Thyroid gland (tissue), 4 donors: ENCODE measurements at regions not wholly inside any gene's neighbourhood (a gene's known extent, or its start where the extent isn't known, plus 50 kb on each side); places are given as distances from the start of the nearest gene placed in this dataset.

Experiments
- DNase-seq, 2 donors: peaks; one replicate each; pipeline ENCODE4 v3.0.0-alpha.2; 2019
- H3K27ac ChIP-seq, 3 donors: fragments of 200-600 bp; sonication (generic); 1 replicate in 2 of 3; 2 replicates in 1 of 3; pipeline ENCODE4 v1.5.1; 2016 to 2019; ENCODE audit warnings: mild to moderate bottlenecking in 1 of 3, moderate library complexity in 1 of 3
- H3K27me3 ChIP-seq: fragments of 200-600 bp; sonication (generic); one replicate; pipeline ENCODE4 v1.5.1; 2019
- H3K36me3 ChIP-seq, 2 donors: fragments of 200-600 bp; sonication (generic); one replicate each; pipeline ENCODE4 v1.5.1; 2016 to 2019
- H3K4me1 ChIP-seq, 2 donors: fragments of 200-600 bp; sonication (generic); one replicate each; pipeline ENCODE4 v1.5.1; 2017 to 2019
- H3K4me3 ChIP-seq, 3 donors: fragments of 200-600 bp; sonication (generic); replicated peaks in 1 of 3; 1 replicate in 2 of 3; 2 replicates in 1 of 3; pipeline ENCODE4 v1.5.1; 2016; ENCODE audit warnings: mild to moderate bottlenecking in 1 of 3
- H3K9me3 ChIP-seq: fragments of 200-600 bp; sonication (generic); one replicate; pipeline ENCODE4 v1.5.1; 2017
- POLR2A ChIP-seq, 2 donors: fragments of 450-650 bp; IDR thresholded peaks; one replicate each; pipeline ENCODE4 v1.6.1; 2017; ENCODE audit warnings: antibody characterized with exemption in 2 of 2, mild to moderate bottlenecking in 2 of 2, moderate library complexity in 1 of 2
- WGBS, 2 donors: methylation state at CpG; one replicate each; pipeline ENCODE4 v1.1.5; 2017; 5-methylcytosine and 5-hydroxymethylcytosine counted together
- intact Hi-C: fragments of 100-400 bp; cut with DNase I; formaldehyde crosslinking; loops from one replicate; pipeline ENCODE4 v1.15.1; 2023
- TF ChIP-seq, protein P1 (sequence below), 6 experiments: fragments of 200-600 bp in 3 of 6; fragments of 450-650 bp in 3 of 6; sonication (generic) in 3 of 6; IDR thresholded peaks; one replicate each; pipeline ENCODE4 v1.5.1; 2016 to 2019; ENCODE audit warnings: antibody characterized with exemption in 6 of 6, mild to moderate bottlenecking in 2 of 6, inconsistent platforms in 1 of 6, moderate library complexity in 1 of 6

GRCh38 chr3:126267169-126267975 is 87.0 kb upstream of the ALDH1L1 start:
- Histone ChIP-seq H3K9me3 (no peaks in the 10 kb centered on the region), H3K27ac (peak overlapping the region; percentile 49 to 80 (median 57)), H3K4me1 (peaks cover 26 to 45% of the 10 kb centered on the region in 2 donors), H3K36me3 (no peaks in the 10 kb centered on the region), H3K4me3 (peak overlapping the region in 1 of 3 donors; percentile 25), H3K27me3 (no peaks in the 10 kb centered on the region)
- no peak for TF ChIP-seq POLR2A (IDR thresholded peaks at IDR 0.05)
- TF ChIP-seq, protein P1, sequence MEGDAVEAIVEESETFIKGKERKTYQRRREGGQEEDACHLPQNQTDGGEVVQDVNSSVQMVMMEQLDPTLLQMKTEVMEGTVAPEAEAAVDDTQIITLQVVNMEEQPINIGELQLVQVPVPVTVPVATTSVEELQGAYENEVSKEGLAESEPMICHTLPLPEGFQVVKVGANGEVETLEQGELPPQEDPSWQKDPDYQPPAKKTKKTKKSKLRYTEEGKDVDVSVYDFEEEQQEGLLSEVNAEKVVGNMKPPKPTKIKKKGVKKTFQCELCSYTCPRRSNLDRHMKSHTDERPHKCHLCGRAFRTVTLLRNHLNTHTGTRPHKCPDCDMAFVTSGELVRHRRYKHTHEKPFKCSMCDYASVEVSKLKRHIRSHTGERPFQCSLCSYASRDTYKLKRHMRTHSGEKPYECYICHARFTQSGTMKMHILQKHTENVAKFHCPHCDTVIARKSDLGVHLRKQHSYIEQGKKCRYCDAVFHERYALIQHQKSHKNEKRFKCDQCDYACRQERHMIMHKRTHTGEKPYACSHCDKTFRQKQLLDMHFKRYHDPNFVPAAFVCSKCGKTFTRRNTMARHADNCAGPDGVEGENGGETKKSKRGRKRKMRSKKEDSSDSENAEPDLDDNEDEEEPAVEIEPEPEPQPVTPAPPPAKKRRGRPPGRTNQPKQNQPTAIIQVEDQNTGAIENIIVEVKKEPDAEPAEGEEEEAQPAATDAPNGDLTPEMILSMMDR (IDR thresholded peaks at IDR 0.05), result peak in 1 of 6 experiments; percentile 4
- intact Hi-C loops, result loop anchor here (5.0 to 10.0 kb wide), 2 partner anchors 90 to 207 kb away; partner anchors contain the start of genes KLF15 and ZXDC
- WGBS, 2 donors, result 3 to 5% methylated on average over 28 to 44 of the region's 62 CpGs
- DNase-seq, result peak; percentile 80 to 84

- no peak for DNase-seq
- 48 to 58% methylated on average over 6 to 8 of the region's 8 CpGs for WGBS, 2 donors
- peak overlapping the region; percentile 49 to 80 (median 57) for H3K27ac ChIP-seq
- no peaks in the 10 kb centered on the region for H3K27me3 ChIP-seq
- no peak overlapping the region for H3K4me3 ChIP-seq
- H3K9me3 ChIP-seq, result no peaks in the 10 kb centered on the region
- intact Hi-C loops, result loop anchor here (5.0 to 10.0 kb wide), 2 partner anchors 90 to 208 kb away; partner anchors contain the start of genes KLF15 and ZXDC
- H3K36me3 ChIP-seq, result no peaks in the 10 kb centered on the region
- TF ChIP-seq, protein P1 (IDR thresholded peaks at IDR 0.05), result no peak
- no peak for TF ChIP-seq POLR2A (IDR thresholded peaks at IDR 0.05)
- peaks cover 26 to 45% of the 10 kb centered on the region in 2 donors for H3K4me1 ChIP-seq
Measured at GRCh38 chr3:126266850-126267168, 86.4 kb upstream of the ALDH1L1 start.

GRCh38 chr3:126266291-126266840 is 86.0 kb upstream of the ALDH1L1 start:
- TF ChIP-seq, protein P1 (IDR thresholded peaks at IDR 0.05), result no peak
- TF ChIP-seq POLR2A (IDR thresholded peaks at IDR 0.05), result no peak
- Histone ChIP-seq H3K36me3 (no peaks in the 10 kb centered on the region), H3K4me1 (peaks cover 26 to 45% of the 10 kb centered on the region in 2 donors), H3K4me3 (no peak overlapping the region), H3K27me3 (no peaks in the 10 kb centered on the region), H3K9me3 (no peaks in the 10 kb centered on the region), H3K27ac (peak overlapping the region; percentile 49 to 80 (median 57))
- intact Hi-C loops, result loop anchor here (5.0 to 10.0 kb wide), 2 partner anchors 91 to 208 kb away; partner anchors contain the start of genes KLF15 and ZXDC
- WGBS, 2 donors, result 28 to 34% methylated on average over 6 to 12 of the region's 15 CpGs
- peak; percentile 79 to 84 for DNase-seq

- H3K9me3 ChIP-seq, result no peaks in the 10 kb centered on the region
- TF ChIP-seq, protein P1 (IDR thresholded peaks at IDR 0.05), result no peak
- TF ChIP-seq POLR2A (IDR thresholded peaks at IDR 0.05), result no peak
- H3K4me1 ChIP-seq, result peaks cover 19 to 33% of the 10 kb centered on the region in 2 donors
- H3K4me3 ChIP-seq, result no peak overlapping the region
- intact Hi-C loops, result loop anchor here (5.0 to 10.0 kb wide), 2 partner anchors 92 to 210 kb away; partner anchors contain the start of genes KLF15 and ZXDC
- no peaks in the 10 kb centered on the region for H3K36me3 ChIP-seq
- 79 to 84% methylated on average over 12 of the region's 12 CpGs for WGBS, 2 donors
- H3K27ac ChIP-seq, result no peak overlapping the region
- no peak for DNase-seq
- H3K27me3 ChIP-seq, result no peaks in the 10 kb centered on the region
Measured at GRCh38 chr3:126264952-126265351, 84.6 kb upstream of the ALDH1L1 start.

DNA sequence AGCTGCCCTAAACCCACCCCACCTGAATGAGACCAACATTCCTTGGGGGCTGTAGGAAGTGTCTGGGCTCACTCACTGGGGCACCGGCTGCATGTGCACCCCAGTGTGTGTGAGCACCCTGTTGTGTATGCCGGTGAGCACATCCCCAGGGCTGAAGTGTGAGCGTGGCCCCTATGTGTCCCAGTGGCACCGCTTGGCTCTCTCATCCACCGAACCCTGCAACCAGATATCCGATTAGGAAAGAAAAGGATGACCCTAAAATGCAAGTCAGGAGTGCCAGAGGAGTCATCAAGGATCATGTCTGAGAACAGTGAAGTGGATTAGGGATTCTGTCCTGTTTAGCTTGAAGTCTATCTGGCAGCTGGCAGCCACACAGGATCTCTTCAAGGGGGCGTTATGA is 84.0 kb upstream of the ALDH1L1 start:
- intact Hi-C loops, result loop anchor here (10.0 kb wide), 1 partner anchor 210 kb away; the partner anchor contains the start of gene ZXDC
- no peak overlapping the region for H3K27ac ChIP-seq
- no peaks in the 10 kb centered on the region for H3K27me3 ChIP-seq
- no peak overlapping the region for H3K4me3 ChIP-seq
- no peak for DNase-seq
- H3K9me3 ChIP-seq, result no peaks in the 10 kb centered on the region
- H3K36me3 ChIP-seq, result no peaks in the 10 kb centered on the region
- 87 to 91% methylated on average over 7 of the region's 7 CpGs for WGBS, 2 donors
- peaks cover 19 to 28% of the 10 kb centered on the region in 2 donors for H3K4me1 ChIP-seq
- TF ChIP-seq, protein P1 (IDR thresholded peaks at IDR 0.05), result no peak
- no peak for TF ChIP-seq POLR2A (IDR thresholded peaks at IDR 0.05)
